IPS-NIHi7 (cell line): ENCODE measurements at regions not wholly inside any gene's neighbourhood (a gene's known extent, or its start where the extent isn't known, plus 50 kb on each side); places are given as distances from the start of the nearest gene placed in this dataset.

ENCODE experiments used
- DNase-seq: peaks from one replicate; pipeline ENCODE4 v3.0.0; 2012; ENCODE audit warnings: mixed read lengths; ENCODE audit errors: extremely low spot score

DNA sequence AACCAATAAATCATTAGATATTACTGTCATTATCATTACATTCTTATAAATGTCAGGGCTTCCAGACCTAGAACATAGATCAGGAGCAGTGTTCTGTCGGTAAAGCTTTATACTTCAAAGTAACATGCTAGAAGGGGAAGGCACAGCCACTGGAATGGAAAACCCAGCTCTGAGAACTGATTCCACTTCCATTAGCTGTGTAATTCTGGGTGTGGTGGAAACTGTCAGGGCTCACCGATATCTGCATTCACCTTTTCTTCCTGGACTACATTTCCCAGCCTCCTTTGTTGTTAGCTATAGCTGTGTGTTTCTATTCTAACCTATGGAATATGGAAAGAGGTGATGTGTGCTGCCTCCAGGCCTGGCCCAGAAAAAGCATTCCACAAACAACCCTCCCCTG lies 585.8 kb downstream of the BUD13 start:
- DNase-seq: no peak

DNA sequence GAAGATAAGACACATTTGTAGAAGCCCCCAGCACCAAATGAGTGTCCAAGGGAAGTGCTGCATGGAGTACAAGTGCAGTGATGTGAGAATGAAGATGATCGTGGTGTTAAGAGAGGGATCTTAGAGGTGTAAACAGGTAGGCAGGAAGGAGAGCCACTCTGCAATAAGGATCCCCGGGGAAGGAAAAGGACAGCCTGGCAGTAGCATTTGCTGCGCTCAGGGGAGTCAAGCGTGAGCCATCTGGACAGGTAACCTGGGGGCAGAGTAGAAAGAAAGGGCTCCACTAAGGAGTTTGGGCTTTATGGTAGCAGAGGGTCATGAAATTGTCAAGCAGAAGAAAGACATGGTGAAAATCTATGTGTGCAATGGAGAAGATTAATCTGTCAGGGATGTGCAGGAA lies 587.2 kb downstream of the BUD13 start:
- no peak for DNase-seq

DNA sequence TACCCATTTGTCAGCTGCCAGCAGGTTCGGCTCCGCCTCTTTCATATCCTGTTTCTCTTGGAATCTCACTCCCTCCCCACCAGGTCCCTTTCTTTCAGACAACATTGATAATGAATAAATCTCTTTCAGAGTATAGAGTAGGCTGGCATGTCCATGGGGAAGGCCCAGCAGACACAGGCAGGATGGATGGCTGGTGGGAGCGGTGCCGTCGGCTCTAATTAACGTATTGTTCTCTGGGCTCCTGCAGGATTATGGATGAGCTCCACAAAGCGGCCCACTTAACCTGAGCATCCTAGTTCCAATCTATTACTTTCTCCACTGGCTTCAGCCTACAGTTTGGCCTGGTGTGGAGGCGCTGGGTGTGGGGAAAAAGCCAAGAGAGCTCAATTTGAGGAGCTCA lies 588.0 kb downstream of the BUD13 start:
- DNase-seq: no peak

DNA sequence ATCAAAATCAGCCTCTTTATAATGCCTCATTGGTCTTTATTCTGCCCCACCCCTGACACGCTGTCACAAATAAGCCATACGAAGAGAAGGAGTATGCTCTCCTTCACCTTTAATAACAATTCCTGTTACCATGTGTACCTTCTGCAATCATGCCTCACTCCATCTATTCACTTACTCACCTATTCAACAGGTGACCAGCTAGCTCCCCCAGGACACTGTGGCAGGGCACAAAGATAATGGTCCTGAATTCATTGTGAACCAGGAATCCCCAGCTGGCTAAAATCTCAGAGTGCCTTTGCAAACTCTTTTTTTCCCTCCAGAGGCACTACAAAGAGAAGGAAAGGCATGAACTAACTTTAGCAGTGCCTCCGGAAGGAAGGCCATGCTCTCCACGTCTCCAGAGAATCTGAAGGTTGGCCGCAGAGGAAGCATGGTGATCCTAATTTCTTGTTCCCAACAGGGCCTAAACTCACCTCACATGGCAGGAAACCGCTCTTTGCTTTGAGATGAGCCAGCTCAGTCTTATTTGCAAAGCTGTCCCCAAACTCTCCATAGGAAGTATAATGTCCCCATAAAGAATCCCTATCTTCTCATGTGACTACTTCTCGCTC lies 590.3 kb downstream of the BUD13 start:
- DNase-seq: no peak

DNA sequence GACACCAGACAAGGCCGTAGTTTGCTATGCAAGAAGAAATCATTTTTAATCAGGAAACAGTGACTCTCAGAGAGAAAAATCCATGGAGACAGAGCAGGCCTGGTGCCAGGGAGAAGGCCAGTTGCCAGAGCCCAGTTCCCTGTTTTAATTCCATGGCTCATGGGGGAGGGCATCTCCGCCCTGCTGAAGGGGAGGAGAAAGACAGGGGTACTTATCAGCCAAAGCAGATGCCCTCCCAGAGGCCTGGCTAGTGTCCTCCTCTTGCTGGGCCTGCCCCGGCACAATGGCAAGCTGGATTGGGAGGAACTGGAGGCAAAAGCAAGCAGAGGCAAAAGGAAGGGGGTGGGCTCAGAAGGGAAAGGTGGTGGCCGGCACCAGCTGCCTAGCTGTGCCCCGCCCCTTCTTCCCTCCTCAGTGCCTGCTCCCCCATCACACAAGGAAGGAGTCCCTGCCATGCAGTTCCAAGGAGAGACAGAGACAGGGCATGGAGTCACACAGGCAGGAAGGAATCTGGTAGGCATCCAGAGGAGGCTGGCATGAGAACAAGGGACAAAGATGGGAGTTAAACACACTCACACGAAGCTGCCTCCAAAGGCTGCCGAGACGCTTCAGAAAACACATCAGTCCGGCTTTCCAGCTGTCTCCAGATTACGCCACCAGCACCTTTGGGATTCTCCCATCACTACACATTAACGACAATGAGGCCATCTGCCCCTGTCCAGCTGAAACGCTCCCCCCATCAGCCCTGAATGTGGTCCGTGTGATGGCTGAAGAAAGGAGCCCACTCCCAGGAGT lies 591.8 kb downstream of the BUD13 start:
- no peak for DNase-seq

DNA sequence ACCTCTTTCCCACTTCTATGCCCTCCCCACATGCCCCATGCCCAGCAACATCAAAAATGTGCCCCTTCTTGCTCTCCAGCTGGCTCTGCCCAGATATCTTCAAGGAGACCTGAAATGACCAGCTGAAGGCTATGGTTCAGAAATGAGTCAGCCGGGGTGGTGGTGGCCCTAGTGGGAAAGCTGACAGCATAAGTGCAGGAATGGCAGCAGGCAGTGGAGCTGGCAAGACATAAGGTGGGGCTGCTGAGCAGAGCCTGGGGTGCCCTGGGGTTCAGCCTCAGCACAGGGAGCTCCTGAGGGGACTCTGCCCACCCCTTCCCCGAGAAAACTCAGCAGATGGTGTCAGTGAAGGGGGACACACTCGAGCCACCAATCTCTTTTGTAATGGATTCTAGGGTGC lies 593.4 kb downstream of the BUD13 start:
- DNase-seq: no peak

DNA sequence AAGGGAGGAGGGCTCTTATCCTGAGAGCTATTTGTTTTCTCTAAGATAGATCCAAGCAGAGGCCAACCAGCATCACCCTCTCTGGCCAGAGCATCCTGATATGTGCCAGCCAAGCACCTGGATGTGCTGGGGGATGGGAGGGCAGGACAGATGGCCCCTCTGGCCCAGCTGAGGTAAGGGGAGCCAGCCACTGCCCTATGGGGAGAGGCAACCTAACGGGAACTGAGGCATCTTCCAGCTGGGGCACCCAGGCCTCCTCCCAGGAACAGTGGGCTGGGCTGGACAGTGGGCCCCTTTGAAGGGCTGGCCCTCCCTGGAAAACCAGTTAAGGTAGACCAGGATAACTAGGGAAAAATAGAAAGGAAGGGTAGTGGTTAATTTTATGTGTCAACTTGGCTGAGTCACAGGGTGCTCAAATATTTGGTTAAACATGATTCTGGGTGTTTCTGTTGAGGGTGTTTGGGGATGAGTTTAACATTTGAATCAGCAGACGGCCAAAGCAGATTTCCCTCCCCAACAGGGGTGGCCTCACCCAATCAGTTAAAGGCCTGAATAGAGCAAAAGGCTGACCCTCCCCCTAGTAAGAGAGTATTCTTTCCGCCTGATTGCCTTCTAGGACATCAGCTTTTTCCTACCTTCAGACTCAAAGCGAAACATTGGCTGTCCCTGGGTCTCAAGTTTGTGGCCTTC lies 595.1 kb downstream of the BUD13 start:
- DNase-seq: no peak

DNA sequence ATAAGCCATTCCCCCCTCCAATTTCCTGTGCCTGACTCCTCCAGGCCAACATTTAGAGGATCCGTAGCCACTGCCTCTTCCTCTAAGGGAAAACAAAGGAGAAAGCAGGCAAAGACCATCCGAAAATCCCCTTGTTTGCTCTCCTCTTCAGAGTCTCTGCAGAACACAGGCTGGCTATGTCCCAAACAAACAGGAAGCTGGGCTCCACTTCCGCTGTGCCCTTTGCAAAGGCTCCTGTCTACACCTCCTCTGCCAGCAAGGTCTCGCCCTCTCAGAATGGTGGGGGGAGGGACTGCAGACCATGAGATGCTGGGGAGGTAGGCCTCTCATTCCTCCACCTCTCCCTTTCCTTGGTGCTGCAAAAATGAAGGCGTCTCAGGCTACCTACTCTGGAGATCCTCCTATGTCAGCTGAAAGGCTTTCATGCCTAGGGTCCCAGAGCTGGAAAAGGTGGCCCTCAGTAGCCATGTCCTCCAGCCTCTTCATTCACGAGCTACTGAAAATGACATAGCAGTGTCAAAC lies 596.2 kb downstream of the BUD13 start:
- no peak for DNase-seq

DNA sequence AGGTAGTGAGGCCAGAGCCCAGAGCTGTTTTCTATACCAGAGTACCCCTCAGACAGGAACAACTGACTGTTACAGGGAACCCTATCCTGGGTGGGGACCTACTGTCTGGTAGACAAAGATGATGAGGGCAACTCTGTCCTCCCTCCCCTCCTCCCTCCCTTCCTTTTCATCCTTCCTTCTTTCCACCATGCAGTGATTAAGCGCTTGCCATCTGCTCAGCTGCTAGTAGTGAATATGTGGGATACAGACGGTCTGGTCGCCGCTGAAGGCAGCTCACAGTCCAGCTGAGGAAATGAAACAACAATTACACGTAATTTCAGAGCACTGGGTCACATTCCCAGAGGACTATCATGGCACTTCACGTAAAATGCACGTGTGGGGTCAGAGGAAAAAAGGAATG lies 597.1 kb downstream of the BUD13 start:
- DNase-seq: no peak

DNA sequence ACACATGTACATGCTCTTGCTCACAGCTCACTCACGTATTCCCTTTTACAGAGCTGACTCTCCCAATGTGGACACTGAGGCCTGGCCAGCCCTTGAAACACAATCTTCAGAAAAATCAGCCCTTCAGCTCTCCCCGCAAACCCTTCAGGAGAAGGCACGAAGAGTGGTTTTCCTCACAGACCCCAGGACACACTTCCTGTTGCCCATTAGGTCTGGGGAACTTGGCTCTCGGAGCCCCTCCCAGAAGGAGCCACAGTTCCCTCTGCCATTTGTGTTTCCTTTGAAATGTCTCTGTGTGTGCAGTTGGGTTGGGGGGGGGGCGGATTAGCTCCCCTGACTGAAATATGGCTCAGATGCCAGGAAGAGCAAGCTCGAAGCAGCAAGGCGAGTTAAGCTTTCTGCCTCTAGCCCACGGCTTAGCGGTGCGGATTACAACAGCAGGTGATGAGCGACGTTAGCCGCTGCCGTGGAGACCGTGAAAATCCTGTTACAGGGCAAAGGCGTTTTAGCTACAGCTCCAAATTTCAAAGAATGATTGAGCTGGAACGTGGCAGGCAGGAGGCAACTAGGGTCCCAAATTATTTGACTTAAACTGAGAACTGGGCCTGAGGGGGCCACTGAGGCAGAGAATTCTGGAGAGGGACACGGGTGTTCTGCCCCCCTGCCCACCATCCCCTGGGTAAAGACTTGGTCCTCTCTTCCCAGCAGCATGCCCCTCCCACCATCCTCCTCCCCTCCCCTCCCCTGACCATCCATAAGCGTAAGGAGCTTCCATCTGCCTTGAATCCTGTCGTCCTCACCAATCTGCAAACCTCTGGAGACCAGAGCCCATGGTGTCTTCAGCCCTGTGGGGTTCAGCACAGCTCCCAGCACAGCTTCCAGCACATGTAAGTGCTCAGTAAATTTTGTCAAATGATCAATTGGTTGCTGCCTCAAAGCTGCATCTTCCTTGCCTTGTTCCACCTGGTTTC lies 598.6 kb downstream of the BUD13 start:
- no peak for DNase-seq

DNA sequence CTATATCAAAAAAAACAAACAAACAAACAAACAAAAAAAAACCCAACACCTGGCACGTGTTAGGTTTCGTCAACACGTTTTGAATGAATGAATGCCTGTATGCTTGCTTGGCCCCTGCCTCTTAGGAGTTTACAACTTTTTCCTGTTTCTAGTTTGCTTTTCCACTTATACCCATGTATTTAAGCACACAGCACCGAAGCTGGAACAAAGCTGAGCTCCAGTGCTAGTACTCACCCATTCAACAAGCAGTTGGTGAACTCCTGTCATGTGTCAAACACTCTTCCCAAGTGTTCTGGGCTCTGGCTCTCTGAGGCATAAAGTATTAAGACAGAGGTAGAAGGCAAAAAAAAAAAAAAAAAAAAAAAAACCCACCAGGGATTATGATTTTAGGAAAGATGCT lies 599.3 kb downstream of the BUD13 start:
- DNase-seq: no peak

DNA sequence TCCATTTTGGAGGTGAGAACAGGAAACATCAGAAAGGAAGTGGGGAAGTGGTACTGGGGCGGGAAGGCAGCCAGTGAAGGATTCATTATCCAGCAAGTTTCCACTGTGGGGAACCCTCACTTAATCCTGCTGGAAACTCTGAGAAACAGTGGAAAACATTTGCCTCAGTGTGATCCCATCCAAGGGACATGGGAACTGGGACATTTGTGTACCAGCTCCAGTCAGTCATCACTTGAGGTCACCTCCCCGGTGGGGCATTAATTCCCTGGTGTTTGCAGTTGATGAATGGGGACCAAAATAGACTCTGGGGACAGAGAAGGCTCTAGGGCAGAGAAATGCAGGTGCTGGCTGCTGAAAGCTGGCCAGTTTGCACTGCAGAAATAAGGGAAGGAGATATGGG lies 599.9 kb downstream of the BUD13 start:
- no peak for DNase-seq

DNA sequence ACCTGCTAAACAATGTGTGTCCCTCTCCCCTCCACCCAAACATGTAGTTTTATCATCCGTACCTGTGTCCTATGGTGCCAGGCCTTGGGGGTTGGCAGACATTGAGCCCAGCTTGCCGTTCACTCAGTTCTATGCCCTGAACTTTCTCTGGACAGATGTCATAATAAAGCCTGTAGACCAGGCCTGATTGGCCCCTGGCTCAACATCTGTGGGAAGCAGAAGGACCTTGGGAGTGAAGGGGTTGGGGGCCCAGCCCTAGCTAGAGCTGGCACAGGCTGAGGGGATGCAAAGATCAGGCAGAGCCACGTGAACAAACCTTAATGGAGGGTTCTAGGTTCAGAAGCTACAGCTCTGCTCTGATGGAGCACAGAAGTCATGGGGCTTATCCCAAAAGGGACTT lies 600.6 kb downstream of the BUD13 start:
- DNase-seq: no peak

DNA sequence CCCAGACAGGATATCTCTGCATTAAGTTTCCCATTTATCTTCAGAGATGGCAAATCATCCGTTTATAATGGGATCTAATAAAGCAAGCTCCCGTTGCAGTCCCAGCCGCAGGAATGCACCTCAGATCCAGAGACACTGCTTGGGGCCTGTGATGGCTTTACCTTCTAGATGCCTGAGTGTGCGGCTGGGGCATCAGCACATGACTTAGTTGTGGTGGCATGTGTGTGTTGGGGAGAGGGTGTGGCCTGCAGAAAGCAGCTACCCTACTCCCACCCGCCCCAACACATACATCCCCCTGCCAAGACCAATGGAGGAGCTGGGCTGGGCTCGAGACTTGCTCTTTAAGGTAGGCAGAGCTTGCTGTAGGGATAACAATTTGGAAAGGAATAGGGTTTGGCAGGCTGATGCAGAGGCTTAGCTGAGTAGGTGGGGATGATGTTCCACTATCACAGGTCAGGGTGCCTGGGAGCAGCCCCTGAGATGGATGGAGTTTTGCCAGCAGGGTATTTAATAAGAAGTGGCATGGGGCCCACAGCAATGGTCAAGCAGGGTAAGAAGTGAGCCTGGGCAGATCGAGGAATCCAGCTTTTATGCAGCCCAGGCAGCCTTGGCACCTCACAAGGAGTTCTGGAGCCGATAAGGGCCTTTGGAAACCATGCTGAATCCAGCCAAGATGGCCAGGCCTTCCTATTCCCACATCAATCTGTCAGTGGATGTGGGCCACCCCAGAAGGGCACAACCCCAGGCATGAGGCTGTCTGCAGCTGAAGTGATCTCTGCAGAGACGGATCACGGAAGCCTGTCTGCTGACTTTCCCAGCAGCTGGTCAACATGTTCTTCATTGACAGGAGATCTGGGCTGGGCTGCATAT lies 601.3 kb downstream of the BUD13 start:
- DNase-seq: no peak

DNA sequence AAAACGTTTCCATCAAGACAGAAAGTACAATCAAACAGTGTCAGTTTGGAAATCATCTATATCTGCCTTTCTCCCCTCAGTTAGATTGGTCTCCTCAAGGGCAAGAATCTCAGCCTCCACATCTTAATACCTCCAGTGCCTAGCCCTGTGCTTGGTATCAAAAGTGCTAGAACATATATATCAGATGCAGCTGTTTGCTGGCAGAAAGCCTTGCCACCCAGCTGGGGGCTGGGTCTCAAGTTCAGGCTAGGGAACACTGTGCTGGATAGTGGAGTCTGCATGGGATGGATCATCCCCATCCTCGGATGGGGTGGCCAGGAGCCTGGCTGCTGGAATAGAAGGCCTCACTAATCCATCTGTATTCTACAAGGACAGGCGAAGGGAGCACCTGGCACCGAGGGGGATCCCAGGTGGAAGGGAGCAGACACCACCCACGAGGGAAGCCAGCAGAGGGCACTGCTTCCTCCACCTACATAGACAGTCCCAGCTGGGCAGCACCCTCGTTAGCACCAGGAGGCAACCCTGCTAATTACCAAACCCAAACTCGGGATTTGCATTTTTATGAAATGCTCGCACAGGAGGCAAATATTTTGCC lies 602.2 kb downstream of the BUD13 start:
- peak; percentile 64 for DNase-seq

DNA sequence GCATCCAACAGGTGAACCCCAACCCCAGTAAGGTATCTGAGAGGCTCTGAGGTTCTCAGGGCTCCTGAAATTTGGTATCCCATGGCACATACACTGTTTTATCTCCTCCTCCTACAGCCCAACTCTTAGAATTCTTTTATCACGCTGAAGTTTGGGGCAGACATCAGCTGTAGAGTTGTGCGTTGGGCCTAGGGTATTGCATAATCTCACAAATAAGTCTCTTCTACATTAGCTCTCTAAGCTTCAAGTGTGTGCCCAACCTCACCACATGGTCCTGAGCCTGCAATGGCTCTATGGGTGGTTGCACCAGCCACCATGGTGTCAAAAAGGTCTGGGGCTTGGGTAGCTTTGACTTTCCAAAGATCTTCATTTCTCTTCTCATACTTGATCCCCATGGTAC lies 603.0 kb downstream of the BUD13 start:
- DNase-seq: no peak

DNA sequence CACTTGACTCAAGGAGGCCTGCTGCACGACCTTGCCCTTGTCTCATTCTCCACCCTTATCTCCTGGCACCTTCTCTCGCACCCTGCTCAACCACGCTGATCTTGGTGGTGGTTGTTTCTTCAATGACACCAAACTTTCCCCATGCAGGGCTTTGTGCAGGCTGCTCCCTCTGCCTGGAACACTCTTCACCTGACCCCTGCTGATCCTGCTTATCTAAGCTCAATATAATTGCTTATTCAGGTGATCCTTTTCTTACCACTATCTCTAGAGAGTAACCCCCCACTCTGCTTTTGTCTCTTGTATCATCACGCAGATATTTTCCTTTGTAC lies 604.4 kb downstream of the BUD13 start:
- DNase-seq: no peak

DNA sequence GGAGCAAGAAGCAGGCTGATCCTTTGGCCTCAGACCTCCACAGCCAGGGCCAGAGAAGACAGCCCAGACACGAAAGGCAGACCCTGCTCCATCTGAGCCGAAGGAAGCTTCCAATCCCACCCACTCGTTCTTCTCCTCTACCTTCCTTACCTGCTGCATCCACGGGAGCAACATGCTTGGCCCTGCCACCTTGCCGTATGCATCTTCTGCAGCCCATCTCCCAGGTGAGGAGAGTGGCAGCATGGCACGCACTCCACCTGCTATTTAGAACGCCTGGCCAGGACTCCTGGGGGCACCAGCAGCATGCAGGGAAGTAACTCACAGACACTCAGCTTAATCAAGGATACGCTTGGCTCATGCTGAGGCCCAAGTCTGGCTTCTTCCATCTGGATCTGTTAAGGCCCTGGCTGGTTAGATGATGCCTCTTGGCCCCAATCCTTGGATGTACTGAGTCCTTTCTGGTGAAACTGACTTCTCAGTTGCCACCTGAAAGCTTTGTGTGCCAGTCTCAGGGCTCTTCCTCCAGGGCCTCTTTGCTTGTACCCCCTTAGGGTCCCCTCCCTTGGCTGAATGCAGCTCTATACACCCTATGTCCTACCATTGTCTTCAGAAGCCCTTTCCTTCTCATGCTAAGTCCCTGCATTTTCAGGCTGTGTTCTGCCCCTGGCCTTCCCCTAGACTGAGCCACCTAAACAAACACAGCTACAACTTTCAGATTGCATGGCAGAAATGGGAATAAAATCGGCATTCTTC lies 604.9 kb downstream of the BUD13 start:
- no peak for DNase-seq

DNA sequence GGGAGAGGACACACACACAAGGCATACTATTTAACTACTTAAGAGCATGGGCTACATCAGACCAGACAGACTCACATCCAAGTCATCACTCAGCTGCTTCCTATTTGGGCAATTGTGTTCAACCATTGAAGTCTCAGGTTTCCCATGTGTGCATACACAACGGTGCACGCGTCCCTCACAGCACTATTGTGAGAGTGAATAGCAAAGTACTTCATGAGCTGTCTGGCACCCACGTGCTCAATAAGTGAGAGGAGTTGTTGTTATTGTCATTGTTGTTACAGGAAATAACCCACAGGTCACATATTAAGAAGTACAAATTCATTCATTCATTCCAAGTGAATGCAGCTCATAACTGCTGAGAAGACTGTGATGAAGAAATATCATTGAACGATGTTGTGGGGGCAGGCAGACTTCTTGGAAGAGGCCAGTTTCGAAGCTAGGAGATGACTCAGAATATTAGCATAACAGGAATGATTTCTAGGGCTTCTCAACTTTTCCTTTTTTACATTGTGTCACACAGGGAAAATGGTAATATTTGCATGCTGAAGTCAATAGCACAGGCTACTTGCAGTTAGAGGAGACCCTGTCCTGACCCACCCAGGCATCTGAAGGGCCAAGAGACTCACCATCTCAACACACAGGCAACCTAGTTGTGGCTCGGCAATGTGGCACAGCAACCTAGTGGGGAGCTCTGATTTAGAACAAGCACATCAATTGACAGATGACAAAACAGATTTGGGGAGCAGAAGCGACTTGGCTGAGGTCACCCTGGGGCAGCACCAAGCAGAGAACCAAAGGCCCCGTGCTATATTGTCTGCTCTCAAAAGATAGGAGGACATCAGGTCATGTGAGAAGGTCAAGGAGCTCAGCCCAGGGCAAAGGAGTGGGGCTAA lies 606.0 kb downstream of the BUD13 start:
- no peak for DNase-seq
